Activated CD8-positive, alpha-beta memory T cell treated with anti-CD3 and anti-CD28 coated beads, Interleukin-2, amount 50 U/mL, for 1 hour (primary cell): ENCODE measurements at regions not wholly inside any gene's neighbourhood (a gene's known extent, or its start where the extent isn't known, plus 50 kb on each side); places are given as distances from the start of the nearest gene placed in this dataset.

Experiments
- DNase-seq: peaks from one replicate; pipeline ENCODE4 v3.0.0-alpha.2; 2020; ENCODE audit errors: extremely low read depth

DNA sequence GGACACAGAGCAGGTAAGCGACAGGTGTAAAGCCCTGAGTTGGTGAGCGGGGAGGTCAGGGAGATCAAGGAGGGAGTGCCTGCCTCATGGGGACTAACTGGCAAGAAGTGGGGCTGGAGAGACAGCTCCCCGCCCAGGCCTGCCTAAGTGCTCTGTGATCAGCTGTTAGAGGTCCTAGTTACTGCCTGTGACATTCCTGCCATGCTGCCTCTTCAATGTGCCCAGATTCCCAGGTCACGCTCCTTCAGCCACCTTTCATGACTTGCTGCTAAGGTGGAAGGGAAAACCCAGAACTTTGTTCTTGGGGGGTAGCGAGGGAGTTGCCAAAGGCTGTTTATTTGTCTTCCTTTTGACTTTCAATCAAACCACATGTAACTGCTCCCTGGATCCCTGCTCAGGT, 114.3 kb upstream of the ZNF438 start:
- DNase-seq: no peak

GRCh38 chr10:31146491-31147209, 115.0 kb upstream of the ZNF438 start:
- DNase-seq: no peak

GRCh38 chr10:31147210-31147608, 115.5 kb upstream of the ZNF438 start:
- no peak for DNase-seq

DNA sequence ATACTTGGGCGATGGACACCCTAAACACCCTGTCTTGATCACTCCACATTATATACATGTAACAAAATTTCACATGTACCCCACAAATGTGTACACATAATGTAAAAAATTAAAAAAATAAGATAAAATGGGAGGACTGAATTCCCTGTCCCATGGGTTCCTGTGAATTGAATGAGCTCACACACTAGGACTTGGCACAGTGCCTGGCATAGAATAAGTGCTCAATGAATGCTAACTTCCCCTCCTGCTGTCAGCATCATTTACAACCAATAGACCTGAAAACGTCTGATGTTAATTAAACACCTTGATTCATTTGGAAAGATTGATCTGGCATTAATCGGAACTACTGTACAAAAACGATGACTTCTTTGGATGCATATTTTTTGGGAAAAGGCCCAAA, 117.3 kb upstream of the ZNF438 start:
- no peak for DNase-seq

- no peak for DNase-seq
Measured at GRCh38 chr10:31149835-31150512, 118.3 kb upstream of the ZNF438 start.

DNA sequence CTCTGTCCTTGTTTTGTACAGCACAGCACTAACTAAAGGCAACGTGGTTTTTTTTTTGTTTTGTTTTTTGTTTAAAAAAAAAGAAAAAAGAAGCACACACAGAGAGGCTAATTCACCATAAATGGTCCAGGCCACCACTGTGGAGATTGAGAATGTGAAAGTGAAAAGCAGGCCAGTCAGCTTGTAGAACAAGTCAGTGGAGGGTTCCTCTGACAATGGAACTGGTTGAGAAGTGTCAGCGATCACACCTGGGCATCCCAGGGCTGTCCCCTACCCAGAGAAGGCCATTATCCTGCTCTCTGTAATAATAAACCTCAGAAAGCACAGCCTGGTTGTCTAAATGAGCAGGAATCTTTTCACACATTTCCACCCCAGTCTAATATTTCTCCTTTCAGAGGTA, 119.6 kb upstream of the ZNF438 start:
- DNase-seq: no peak

GRCh38 chr10:31152421-31153135, 120.9 kb upstream of the ZNF438 start:
- DNase-seq: no peak

- DNase-seq: no peak
Measured at GRCh38 chr10:31153161-31153560, 121.5 kb upstream of the ZNF438 start.

GRCh38 chr10:31153692-31154091, 122.0 kb upstream of the ZNF438 start:
- DNase-seq: no peak

DNA sequence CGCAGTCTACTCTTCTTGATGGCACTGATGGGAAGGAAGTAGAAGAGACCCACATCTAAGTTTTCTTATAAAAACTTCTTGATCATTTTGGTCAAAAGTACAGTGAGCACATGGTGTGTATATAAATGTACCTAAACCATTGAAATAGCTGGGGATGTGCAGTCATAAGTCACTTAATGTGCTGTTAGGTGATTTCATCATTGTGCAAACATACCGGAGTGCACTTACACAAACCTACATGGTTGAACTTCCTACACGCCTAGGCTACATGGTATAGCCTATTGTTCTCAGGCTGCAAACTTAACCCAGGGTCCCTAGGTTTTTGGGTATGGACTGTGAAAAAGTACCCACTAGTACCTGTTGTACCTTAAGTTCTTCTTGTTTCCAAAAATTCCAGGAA, 123.3 kb upstream of the ZNF438 start:
- no peak for DNase-seq

DNA sequence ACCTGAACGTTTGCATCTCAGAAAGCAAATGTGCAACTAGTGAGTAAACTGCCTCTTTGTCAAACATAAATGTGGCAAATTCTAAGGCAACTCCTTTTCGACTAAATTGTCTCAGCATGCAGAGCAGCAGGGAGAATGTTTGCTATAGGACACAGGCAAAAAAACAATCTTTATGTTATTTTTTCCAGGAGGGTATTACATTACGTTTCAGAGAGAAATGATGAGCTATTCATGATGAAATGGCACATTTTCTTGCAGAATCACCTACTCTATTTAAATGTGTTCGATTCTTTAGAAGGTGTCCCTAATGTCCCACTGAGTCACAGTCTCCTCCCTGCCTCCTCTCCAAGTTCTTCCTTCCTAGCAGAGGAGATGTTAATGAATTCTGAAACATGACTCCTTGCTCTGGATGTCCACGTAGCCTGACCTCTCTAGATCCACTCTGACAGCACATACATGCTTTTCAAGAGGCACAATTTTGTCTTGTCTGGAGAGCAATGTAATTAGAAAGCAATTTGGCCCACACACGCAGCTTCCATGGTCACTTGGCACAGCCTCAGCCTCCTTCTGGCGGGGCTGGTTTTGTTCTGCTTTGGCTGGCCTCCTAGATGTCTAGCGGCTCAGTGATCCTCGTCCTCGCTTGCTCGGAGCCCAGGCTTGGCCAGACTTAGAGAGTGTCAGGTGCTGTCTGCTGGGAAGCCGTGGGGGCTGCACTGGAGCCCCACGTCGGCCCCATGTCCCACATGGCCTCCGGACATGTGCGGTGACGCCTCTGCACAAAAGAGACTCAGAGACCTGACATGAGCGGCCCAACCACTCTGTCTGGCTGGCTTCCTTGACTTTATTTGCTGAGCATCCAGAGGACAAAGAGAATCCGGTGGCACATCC, 125.7 kb upstream of the ZNF438 start:
- DNase-seq: no peak

DNA sequence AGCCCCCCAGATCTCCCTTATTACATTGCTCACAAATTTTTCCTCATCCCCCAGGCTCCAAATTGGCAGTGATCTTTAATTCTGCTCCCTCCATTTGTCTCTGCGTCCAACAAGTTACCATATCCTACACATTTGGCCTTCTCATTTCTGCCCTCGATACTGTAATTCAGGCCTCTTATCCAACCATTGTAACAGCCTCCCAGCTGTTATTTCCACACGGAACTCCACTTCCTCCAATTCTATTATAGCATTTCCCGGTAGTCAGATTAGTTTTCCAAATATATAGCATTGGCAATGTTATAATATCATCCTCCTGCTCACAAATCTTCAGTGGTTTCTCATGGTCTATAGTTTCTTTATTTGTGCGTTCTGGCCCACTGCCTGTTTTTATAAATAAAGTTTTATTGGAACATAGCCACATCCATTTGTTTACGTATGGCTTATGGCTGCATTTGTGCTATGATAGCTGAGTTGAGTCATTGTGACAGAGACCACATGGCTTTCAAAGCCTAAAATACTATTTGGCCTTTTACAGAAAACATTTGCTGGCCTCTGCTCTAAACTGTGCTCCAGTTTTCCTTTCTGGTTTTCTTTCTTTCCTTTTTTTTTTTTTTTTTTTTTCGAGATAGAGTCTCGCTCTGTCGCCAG, 126.5 kb upstream of the ZNF438 start:
- DNase-seq: no peak

GRCh38 chr10:31166606-31167005, 134.9 kb upstream of the ZNF438 start:
- DNase-seq: no peak

DNA sequence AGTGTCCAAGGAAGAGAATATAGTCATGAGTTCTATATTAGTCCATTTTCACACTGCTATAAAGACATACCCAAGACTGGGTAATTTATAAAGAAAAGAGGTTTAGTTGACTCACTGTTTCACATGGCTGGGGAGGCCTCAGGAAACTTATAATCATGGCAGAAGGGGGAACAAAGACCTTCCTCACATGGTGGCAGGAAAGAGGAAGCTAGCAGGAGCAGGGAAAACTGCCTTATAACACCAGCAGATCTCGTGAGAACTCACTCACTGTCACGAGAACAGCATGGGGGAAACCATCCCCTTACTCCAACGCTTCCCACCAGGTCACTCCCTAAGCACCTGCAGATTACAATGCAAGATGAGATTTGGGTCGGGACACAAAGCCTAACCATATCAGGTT, 139.0 kb upstream of the ZNF438 start:
- no peak for DNase-seq

DNA sequence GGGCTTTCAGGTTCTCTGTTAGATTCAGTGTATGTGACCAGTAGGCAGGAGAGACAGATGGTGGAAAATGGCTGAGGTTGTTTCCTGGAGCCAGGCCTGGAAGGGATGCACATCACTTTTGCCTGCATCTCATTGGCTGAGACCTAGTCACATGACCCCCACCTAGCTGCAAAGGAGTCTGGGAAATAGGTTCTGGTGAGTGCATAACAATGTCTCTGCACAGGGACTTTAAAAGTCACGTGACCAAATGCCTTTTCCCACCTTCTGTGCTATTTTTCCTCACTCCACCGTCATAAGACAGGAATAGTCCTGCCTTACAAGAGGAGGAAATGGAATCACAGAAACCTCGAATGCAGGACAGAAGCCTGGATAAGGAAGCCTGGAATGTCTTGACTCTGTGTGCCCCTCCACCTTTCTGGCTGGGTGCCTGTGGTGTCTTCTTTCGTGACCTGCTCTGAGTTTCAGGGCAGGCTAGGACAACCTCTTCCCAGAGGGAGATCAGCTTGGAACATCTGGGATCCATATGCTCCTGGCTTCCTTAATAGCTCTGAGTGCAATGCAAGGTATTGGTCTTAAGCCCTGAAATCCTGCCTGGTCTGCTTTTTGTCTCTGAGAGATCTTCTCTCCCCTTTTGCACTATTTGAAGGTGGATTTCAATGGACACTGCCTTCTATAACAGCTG, 139.9 kb upstream of the ZNF438 start:
- DNase-seq: no peak

DNA sequence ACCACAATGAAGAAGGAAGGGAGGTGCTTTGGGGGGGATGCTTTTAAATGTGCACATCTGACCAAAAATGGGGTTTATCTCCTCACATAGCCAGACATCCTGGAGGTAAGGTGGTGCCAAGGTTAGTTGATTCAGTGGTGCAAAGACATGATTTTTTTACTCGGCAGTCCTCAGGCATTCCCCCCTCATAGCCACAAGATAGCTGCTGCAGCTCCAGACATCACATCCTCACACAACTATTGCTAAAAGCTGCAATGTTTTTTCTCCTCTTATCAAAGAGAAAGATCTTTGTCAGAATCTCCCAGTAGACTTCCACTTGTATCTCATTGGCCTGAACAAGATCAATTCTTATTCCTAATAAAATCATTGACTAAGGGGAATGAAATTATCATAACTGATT, 141.3 kb upstream of the ZNF438 start:
- DNase-seq: no peak

DNA sequence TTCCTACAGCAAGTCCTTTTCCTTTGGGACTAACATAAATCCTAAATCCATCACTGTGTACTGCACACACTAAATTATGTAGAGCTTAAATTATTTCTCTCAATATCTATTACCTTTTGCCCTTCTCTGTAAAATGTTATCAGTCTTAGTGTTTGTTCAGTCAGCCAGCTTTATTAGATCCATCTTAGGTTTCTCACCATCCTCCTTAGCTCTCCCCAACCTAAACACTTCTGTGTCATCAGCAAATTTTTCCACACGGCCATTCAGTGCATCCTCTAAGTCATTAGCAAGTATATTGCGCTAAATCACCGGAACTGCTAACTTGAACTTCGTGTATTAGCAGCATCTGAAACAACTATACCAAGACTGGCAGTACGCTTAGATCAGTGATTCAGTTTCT, 142.1 kb upstream of the ZNF438 start:
- no peak for DNase-seq

GRCh38 chr10:31179091-31179680, 139.8 kb upstream of the ZEB1 start:
- DNase-seq: no peak

GRCh38 chr10:31186225-31187000, 132.6 kb upstream of the ZEB1 start:
- DNase-seq: no peak

- DNase-seq: no peak
Measured at GRCh38 chr10:31187182-31187581, 131.8 kb upstream of the ZEB1 start.
